ENCODE measurements at regions not wholly inside any gene's neighbourhood (a gene's known extent, or its start where the extent isn't known, plus 50 kb on each side); places are given as distances from the start of the nearest gene placed in this dataset.
"Not testable (repeated sequence)": the region's sequence is repeated elsewhere in the genome, so short reads cannot be mapped to it uniquely, and the experiment has no call there.

DNA sequence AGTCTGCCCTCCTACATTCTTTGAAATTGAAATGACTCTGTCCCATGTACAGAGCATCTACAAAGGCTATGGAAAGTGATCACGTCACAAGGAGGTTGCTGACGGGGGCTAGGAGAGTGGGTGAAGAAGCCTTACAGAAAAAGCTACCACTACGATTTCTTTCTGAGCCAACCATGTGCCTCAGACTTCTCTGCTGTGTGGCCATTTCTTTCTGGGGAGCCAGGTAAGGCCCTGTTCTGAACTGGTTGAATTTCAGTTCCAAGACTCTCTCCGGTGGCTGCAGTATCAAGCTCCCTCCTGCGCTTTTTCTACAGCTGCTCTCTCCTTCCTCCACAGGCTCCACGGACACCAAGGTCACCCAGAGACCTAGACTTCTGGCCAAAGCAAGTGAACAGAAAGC lies 112.5 kb upstream of the PRSS1 start:
- no peaks in the 10 kb centered on the region for H3K9me3 Mint-ChIP-seq
- peaks cover 19% of the 10 kb centered on the region for H3K27me3 Mint-ChIP-seq (ENCODE audit: low read depth)
- H3K4me1 Mint-ChIP-seq, result no peaks in the 10 kb centered on the region
- no peak for DNase-seq (ENCODE audit: low spot score in 2 of 2, unreplicated experiment in 2 of 2)
- H3K27ac Mint-ChIP-seq, result no peak overlapping the region
- TF ChIP-seq, protein P1, sequence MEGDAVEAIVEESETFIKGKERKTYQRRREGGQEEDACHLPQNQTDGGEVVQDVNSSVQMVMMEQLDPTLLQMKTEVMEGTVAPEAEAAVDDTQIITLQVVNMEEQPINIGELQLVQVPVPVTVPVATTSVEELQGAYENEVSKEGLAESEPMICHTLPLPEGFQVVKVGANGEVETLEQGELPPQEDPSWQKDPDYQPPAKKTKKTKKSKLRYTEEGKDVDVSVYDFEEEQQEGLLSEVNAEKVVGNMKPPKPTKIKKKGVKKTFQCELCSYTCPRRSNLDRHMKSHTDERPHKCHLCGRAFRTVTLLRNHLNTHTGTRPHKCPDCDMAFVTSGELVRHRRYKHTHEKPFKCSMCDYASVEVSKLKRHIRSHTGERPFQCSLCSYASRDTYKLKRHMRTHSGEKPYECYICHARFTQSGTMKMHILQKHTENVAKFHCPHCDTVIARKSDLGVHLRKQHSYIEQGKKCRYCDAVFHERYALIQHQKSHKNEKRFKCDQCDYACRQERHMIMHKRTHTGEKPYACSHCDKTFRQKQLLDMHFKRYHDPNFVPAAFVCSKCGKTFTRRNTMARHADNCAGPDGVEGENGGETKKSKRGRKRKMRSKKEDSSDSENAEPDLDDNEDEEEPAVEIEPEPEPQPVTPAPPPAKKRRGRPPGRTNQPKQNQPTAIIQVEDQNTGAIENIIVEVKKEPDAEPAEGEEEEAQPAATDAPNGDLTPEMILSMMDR (IDR thresholded peaks at IDR 0.05; ENCODE audit: unreplicated experiment), result no peak
- H3K36me3 Mint-ChIP-seq, result no peaks in the 10 kb centered on the region
- no peak overlapping the region for H3K4me3 Mint-ChIP-seq

DNA sequence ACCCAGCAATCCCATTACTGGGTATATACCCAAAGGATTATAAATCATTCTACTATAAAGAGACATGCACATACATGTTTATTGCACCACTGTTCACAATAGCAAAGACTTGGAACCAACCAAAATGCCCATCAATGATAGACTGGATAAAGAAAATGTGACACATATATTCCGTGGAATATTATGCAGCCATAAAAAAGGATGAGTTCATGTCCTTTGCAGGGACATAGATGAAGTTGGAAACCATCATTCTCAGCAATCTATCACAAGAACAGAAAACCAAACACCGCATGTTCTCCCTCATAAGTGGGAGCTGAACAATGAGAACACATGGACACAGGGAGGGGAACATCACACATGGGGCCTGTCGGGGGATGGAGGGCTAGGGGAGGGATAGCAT lies 113.2 kb upstream of the PRSS1 start:
- peaks cover 19% of the 10 kb centered on the region for H3K27me3 Mint-ChIP-seq (ENCODE audit: low read depth)
- H3K4me3 Mint-ChIP-seq; H3K36me3 Mint-ChIP-seq; H3K27ac Mint-ChIP-seq; H3K4me1 Mint-ChIP-seq; DNase-seq (ENCODE audit: low spot score in 2 of 2, unreplicated experiment in 2 of 2); H3K9me3 Mint-ChIP-seq: not testable (repeated sequence)

DNA sequence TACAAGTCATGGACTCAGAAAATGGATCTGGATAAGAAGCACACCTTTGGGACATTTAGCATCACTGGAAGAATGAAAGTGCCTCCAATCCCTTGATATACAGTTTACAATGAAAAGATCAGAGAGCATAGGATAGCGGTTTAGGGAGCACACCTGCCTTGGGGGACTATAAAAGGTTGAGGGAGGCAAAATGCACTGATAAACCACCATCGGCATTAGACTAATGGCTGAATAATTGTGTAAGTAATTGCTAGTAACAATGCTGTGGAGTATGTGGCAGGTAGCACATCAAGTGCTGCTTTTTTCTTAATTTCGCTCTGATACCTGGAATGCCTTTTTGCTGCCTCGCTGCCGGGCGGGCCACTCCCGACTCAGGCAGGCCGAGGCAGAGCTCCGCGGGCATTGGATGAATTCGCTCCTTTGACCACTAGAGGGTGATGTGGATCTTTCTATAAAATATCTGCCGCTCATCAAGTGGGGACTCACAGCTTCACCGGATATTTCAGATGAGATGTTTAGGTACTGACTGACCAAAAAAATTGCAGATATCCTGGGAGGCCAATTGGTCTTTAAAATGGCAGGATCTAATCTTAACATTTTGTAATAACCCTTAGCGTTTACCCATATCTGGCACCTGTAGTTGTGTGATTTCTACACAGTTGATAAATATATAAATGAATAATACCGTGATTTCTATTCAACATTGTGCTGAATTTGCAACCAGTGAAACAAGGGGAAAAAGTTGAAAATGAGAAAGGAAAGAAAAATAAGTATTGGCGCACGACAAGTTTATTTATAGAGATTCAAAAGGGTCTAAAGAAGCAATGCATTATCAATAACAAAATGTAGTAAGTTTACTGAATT lies 116.8 kb upstream of the PRSS1 start:
- H3K9me3 Mint-ChIP-seq, result no peaks in the 10 kb centered on the region
- no peaks in the 10 kb centered on the region for H3K4me1 Mint-ChIP-seq
- peak in 1 of 2 experiments; percentile 72 for DNase-seq (ENCODE audit: low spot score in 2 of 2, unreplicated experiment in 2 of 2)
- H3K27me3 Mint-ChIP-seq (ENCODE audit: low read depth), result peaks cover 31% of the 10 kb centered on the region
- TF ChIP-seq, protein P1 (IDR thresholded peaks at IDR 0.05; ENCODE audit: unreplicated experiment), result peak; percentile 86
- no peak overlapping the region for H3K4me3 Mint-ChIP-seq
- no peaks in the 10 kb centered on the region for H3K36me3 Mint-ChIP-seq
- H3K27ac Mint-ChIP-seq, result no peak overlapping the region

GRCh38 chr7:142629588-142630260 lies 119.5 kb upstream of the PRSS1 start:
- no peaks in the 10 kb centered on the region for H3K4me1 Mint-ChIP-seq
- no peak overlapping the region for H3K4me3 Mint-ChIP-seq
- peaks cover 35% of the 10 kb centered on the region for H3K27me3 Mint-ChIP-seq (ENCODE audit: low read depth)
- no peak for DNase-seq (ENCODE audit: low spot score in 2 of 2, unreplicated experiment in 2 of 2)
- no peak overlapping the region for H3K27ac Mint-ChIP-seq
- TF ChIP-seq, protein P1 (IDR thresholded peaks at IDR 0.05; ENCODE audit: unreplicated experiment), result no peak
- no peaks in the 10 kb centered on the region for H3K9me3 Mint-ChIP-seq
- no peaks in the 10 kb centered on the region for H3K36me3 Mint-ChIP-seq

DNA sequence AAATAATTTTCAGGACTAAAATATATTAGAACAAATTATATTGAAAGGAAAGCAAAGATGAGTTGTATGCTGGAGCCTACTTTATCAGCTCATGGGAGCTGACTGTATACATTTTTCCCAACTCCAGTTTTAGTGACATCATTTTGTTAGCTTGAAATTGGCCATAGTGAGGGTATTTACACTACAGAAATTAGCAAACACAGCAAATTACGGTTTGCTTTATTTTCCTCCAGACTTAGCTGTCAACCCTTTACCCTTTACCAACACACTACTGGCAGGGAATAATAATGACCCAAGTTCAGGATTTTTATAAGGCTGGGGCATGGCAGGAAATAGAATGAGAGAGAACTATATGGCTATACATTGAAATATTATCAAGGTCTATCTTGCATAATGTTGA lies 120.3 kb upstream of the PRSS1 start:
- no peaks in the 10 kb centered on the region for H3K4me1 Mint-ChIP-seq
- no peak for DNase-seq (ENCODE audit: low spot score in 2 of 2, unreplicated experiment in 2 of 2)
- H3K4me3 Mint-ChIP-seq, result no peak overlapping the region
- H3K27ac Mint-ChIP-seq, result no peak overlapping the region
- no peaks in the 10 kb centered on the region for H3K9me3 Mint-ChIP-seq
- H3K36me3 Mint-ChIP-seq, result no peaks in the 10 kb centered on the region
- H3K27me3 Mint-ChIP-seq (ENCODE audit: low read depth), result peaks cover 35% of the 10 kb centered on the region
- TF ChIP-seq, protein P1 (IDR thresholded peaks at IDR 0.05; ENCODE audit: unreplicated experiment), result no peak

- not testable (repeated sequence) for H3K36me3 Mint-ChIP-seq; H3K27ac Mint-ChIP-seq; H3K9me3 Mint-ChIP-seq; H3K4me3 Mint-ChIP-seq; H3K4me1 Mint-ChIP-seq; DNase-seq (ENCODE audit: low spot score in 2 of 2, unreplicated experiment in 2 of 2)
- peaks cover 33% of the 10 kb centered on the region for H3K27me3 Mint-ChIP-seq (ENCODE audit: low read depth)
Observed at GRCh38 chr7:142627223-142627622, 122.0 kb upstream of the PRSS1 start.

Measured in mesothelial cell of epicardium (in vitro differentiated cells).